Activated T-helper 17 cell treated with anti-CD3 and anti-CD28 coated beads, Interleukin-2, amount 50 U/mL, for 72 hours (primary cell): ENCODE measurements at regions not wholly inside any gene's neighbourhood (a gene's known extent, or its start where the extent isn't known, plus 50 kb on each side); places are given as distances from the start of the nearest gene placed in this dataset.
"Not testable (repeated sequence)": the region's sequence is repeated elsewhere in the genome, so short reads cannot be mapped to it uniquely, and the experiment has no call there.

Source experiments
- ATAC-seq: fragments of 150-1000 bp; cut with Tn5 transposase; replicated peaks from 2 replicates; pipeline ENCODE4 v1.10.0; 2021; ENCODE audit warnings: mild to moderate bottlenecking, moderate library complexity
- H3K27ac Mint-ChIP-seq: one replicate; pipeline ENCODE4 v1.8.0; 2022; ENCODE audit warnings: mixed read lengths
- H3K27me3 Mint-ChIP-seq: one replicate; pipeline ENCODE4 v1.8.0; 2022; ENCODE audit warnings: mixed read lengths
- H3K36me3 Mint-ChIP-seq: one replicate; pipeline ENCODE4 v1.8.0; 2022; ENCODE audit warnings: low read depth, mild to moderate bottlenecking, mixed read lengths
- H3K4me1 Mint-ChIP-seq: one replicate; pipeline ENCODE4 v1.8.0; 2022; ENCODE audit warnings: mixed read lengths
- H3K4me3 Mint-ChIP-seq: one replicate; pipeline ENCODE4 v1.8.0; 2022; ENCODE audit warnings: mild to moderate bottlenecking, mixed read lengths
- H3K9me3 Mint-ChIP-seq: one replicate; pipeline ENCODE4 v1.8.0; 2022; ENCODE audit warnings: mixed read lengths

DNA sequence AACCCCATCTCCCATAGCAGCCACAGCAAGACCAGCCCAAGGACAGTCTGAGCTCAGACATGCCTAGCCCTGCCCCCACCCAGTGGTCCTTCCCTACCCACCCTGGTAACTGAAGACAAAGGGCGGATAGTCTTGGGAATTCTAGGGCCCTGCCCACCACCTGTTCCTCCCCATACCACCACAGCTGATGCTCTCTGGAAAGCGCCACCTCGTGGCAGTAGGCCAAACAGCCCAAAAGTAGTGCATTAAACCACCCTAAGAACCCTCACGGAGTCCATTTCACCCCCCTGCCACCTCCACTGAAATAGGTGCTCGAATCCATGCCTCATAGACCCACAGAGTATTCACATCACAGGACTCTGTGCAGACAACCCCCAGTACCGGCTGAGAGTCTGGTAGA is 1021.4 kb downstream of the CDH8 start:
- H3K27me3 Mint-ChIP-seq = no peaks in the 10 kb centered on the region
- no peak overlapping the region for H3K4me3 Mint-ChIP-seq
- ATAC-seq = no peak
- no peaks in the 10 kb centered on the region for H3K36me3 Mint-ChIP-seq
- H3K9me3 Mint-ChIP-seq = peaks cover 27% of the 10 kb centered on the region
- no peaks in the 10 kb centered on the region for H3K4me1 Mint-ChIP-seq
- no peak overlapping the region for H3K27ac Mint-ChIP-seq

DNA sequence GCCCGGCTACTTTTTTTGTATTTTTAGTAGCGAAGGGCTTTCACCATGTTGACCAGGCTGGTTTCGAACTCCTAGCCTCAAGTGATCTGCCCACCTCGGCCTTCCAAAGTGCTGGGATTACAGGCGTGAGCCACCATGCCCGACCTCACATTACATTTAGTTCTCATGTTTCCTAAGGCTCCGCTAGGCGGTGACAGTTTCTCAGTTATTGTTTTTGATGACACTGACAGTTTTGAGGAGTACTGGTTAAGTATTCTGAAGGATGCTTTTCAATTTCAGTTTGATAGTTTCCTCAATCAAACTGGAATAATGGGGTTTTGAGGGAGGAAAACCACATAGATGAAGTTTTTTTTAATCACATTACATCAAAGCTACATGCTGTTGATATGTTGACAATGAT is 1028.5 kb downstream of the CDH8 start:
- no peaks in the 10 kb centered on the region for H3K27me3 Mint-ChIP-seq
- H3K36me3 Mint-ChIP-seq = no peaks in the 10 kb centered on the region
- no peak overlapping the region for H3K27ac Mint-ChIP-seq
- no peaks in the 10 kb centered on the region for H3K4me1 Mint-ChIP-seq
- H3K4me3 Mint-ChIP-seq = no peak overlapping the region
- no peak for ATAC-seq
- H3K9me3 Mint-ChIP-seq = peaks cover 15% of the 10 kb centered on the region

DNA sequence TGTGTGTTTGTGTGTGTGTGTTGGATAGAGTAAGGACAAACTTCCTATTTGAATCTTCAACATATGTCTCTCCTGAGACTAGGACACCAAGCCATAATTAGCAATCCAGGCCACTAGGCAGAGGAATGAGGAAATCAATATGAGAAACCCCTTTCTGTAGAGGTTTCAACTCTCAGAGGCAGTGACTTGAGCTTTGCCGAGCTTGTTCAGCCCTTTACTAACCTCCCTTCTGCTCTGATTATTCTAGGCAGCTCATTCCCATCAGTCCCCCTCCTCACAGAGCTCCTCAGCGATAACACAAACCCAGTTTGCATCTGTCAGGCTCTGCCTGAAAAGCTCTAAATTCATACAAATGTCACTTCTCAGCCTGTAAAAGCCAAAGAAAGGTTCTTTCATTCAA is 1030.3 kb downstream of the CDH8 start:
- Mint-ChIP-seq H3K27me3 (no peaks in the 10 kb centered on the region), H3K36me3 (no peaks in the 10 kb centered on the region), H3K27ac (no peak overlapping the region), H3K9me3 (peaks cover 14% of the 10 kb centered on the region), H3K4me3 (no peak overlapping the region), H3K4me1 (no peaks in the 10 kb centered on the region)
- no peak for ATAC-seq

DNA sequence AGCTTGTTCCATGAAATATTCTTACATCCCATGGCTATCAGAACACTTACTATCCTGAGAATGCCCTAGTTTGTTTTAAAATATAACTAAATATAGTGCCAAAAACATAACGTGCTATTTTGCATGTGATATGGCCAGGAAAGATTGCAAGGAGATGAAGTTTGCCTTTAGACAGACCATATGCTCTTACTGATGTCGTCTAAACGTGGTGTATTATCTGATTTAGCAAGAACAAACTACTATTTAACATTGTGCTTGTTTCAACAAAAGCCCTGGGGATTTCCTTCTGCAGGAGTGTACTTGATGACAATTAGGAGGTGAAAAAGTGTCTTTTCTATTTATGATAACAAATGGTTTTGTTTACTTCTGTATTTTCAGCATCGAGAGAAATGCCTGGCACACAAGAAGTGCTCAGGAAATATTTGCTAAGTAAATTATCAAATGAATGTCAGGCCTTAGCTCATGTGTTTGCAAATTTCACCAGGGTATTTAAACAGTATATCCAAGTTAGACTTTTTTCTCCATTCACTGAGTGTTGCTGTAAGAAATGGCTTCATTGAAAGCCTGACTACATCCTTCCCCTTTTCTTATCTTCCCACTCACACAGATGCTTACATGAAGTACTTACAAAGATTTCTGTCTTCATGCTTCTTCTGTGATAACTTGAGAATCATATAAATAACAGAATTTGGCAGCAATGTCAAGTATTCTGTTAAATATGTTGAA is 1033.6 kb downstream of the CDH8 start:
- no peaks in the 10 kb centered on the region for H3K4me1 Mint-ChIP-seq
- no peaks in the 10 kb centered on the region for H3K27me3 Mint-ChIP-seq
- no peak overlapping the region for H3K4me3 Mint-ChIP-seq
- no peak overlapping the region for H3K27ac Mint-ChIP-seq
- H3K9me3 Mint-ChIP-seq = peaks cover 10% of the 10 kb centered on the region
- ATAC-seq = no peak
- H3K36me3 Mint-ChIP-seq = no peaks in the 10 kb centered on the region

DNA sequence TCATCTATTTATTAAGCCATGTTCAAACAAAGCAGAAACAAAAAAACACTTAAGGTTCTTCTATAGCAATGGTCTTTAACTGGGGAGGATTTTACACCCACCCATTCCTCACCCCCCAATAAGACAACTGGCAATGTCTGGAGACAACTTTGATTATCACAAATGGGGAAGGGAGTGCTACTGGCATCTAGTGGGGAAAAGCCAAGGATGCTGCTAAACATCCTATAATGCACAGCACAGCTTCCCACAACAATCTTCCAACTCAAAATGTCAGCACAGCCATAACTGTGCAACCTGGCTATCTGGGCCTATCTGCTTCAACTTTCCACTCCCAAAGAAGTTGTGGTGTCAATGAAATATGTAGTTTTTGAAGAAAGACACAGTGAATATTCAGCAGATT is 1044.4 kb downstream of the CDH8 start:
- no peak for ATAC-seq
- H3K27me3 Mint-ChIP-seq = no peaks in the 10 kb centered on the region
- peaks cover 19% of the 10 kb centered on the region for H3K9me3 Mint-ChIP-seq
- H3K27ac Mint-ChIP-seq = no peak overlapping the region
- no peaks in the 10 kb centered on the region for H3K4me1 Mint-ChIP-seq
- no peaks in the 10 kb centered on the region for H3K36me3 Mint-ChIP-seq
- H3K4me3 Mint-ChIP-seq = no peak overlapping the region

DNA sequence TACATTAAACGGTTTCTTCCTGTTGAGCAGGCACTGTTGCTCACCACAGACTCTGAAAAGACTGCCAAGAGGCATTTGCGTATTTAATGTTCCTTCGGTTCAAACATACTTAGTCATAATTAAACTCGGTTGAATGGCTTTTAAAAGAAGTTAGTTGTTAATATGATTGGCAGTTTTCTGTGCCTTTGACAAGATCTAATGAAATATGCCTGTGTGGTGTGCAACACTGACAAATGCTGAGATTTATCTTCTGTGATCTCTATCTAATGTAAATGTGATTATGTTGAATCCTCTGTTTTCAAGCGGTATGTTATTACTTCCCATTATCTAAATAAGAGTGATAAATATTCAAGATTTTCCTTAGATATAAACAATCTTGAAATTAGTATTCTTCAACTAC is 1046.6 kb downstream of the CDH8 start:
- peaks cover 21% of the 10 kb centered on the region for H3K9me3 Mint-ChIP-seq

DNA sequence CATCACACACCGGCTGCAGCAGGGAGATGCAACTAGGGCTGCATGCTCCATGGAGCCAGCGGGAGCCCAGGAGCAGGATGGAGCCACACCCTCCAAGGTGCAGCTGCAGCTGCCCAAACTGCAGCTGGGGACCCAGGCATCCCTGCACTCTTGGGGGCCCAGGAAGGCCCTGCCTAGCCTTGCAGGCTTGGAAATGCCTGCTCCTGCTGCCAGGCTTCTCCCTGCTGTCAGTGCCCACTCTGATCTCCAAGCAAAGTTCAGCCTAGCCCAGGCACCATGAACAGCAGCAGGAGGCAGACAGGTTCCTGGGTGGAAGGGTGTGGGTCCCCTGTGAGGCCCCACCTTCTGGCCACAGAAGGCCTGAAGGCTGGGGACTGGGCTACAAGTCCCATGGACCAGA is 1057.1 kb downstream of the CDH8 start:
- no peak overlapping the region for H3K4me3 Mint-ChIP-seq
- H3K4me1 Mint-ChIP-seq = no peaks in the 10 kb centered on the region
- no peaks in the 10 kb centered on the region for H3K27me3 Mint-ChIP-seq
- H3K36me3 Mint-ChIP-seq = no peaks in the 10 kb centered on the region
- H3K9me3 Mint-ChIP-seq = peaks cover 31% of the 10 kb centered on the region
- no peak overlapping the region for H3K27ac Mint-ChIP-seq
- no peak for ATAC-seq

More for the DNA sequence above, 1046.6 kb downstream of the CDH8 start:
- H3K27ac Mint-ChIP-seq = no peak overlapping the region
- H3K4me1 Mint-ChIP-seq = no peaks in the 10 kb centered on the region
- no peaks in the 10 kb centered on the region for H3K36me3 Mint-ChIP-seq
- no peak overlapping the region for H3K4me3 Mint-ChIP-seq
- ATAC-seq = no peak
- no peaks in the 10 kb centered on the region for H3K27me3 Mint-ChIP-seq

DNA sequence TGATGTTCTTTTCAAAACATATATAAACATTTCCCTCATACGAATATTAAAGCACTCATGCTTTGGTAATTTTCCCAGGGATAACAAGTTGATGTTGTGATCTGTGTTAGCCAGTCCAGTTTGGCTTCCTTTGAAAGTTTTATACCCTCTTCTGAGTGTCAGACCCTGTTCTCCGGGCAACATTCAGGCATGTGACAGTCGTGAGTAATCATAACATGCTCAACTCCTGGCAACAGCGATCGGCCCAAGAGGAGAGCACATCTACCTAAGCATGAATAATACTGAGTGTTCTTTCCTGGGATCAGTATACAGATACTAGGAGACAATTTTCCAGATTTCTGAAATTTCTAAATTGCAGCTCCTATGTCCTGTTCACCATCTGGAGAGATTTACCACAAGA is 1086.4 kb downstream of the CDH8 start:
- Mint-ChIP-seq H3K27ac (no peak overlapping the region), H3K9me3 (peaks cover 20% of the 10 kb centered on the region), H3K36me3 (no peaks in the 10 kb centered on the region), H3K27me3 (no peaks in the 10 kb centered on the region), H3K4me1 (no peaks in the 10 kb centered on the region), H3K4me3 (no peak overlapping the region)
- ATAC-seq = no peak

DNA sequence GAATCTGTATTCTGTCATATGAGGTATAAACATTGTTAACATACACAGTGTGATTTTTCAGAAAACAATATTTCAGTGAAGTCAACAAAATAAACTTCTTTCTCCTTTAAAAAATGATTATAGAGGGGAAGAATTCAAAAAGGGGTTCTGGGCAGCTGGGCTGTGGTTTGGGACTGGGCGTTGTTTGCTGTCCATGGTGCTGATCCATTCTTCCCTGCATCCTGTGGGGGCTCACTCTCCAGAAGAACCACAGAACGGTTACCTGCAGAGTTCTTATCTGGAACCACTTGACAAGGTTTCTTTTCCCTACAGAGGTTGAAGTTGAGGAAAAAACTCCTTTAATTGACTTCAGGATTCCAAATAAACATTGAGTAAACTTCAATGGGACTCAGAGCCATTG is 1091.0 kb downstream of the CDH8 start:
- no peaks in the 10 kb centered on the region for H3K36me3 Mint-ChIP-seq
- H3K4me3 Mint-ChIP-seq = no peak overlapping the region
- H3K4me1 Mint-ChIP-seq = no peaks in the 10 kb centered on the region
- peaks cover 9% of the 10 kb centered on the region for H3K9me3 Mint-ChIP-seq
- no peak overlapping the region for H3K27ac Mint-ChIP-seq
- no peak for ATAC-seq
- H3K27me3 Mint-ChIP-seq = no peaks in the 10 kb centered on the region

DNA sequence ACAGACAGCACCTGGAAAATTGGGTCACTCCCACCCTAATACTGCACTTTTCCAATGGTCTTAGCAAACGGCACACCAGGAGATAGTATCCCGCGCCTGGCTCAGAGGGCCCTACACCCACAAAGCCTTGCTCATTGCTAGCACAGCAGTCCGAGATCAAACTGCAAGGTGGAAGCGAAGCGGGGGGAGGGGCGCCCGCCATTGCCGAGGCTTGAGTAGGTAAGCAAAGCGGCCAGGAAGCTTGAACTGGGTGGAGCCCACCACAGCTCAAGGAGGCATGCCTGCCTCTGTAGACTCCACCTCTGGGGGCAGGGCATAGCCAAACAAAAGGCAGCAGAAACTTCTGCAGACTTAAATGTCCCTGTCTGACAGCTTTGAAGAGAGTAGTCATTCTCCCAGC is 1100.0 kb downstream of the CDH8 start:
- H3K4me3 Mint-ChIP-seq = not testable (repeated sequence)

DNA sequence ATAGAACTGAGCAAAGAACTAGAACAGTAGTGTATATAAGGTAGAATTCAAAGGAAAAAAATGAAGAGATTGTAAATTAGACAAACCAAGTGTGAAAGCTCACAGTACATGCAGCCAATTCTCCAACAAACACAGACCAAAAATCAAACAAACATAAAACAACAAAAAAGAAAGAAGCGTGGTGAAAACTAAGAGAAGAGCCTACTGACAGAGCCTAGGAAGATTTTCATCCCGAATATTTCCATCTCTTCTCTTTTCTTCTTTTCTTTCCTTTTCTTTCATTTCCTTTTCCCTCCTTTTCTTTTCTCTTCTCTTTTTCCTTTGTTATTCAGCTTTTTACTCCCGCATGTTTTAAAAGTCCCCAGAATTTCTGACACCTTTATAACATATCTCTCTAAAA is 1103.6 kb downstream of the CDH8 start:
- Mint-ChIP-seq H3K27ac (no peak overlapping the region), H3K4me1 (no peaks in the 10 kb centered on the region), H3K36me3 (no peaks in the 10 kb centered on the region), H3K4me3 (no peak overlapping the region), H3K9me3 (peaks cover 18% of the 10 kb centered on the region), H3K27me3 (no peaks in the 10 kb centered on the region)
- ATAC-seq = no peak

More for the DNA sequence above, 1100.0 kb downstream of the CDH8 start:
- H3K36me3 Mint-ChIP-seq, H3K27me3 Mint-ChIP-seq, H3K27ac Mint-ChIP-seq, H3K4me1 Mint-ChIP-seq, ATAC-seq: not testable (repeated sequence)
- peaks cover 28% of the 10 kb centered on the region for H3K9me3 Mint-ChIP-seq

DNA sequence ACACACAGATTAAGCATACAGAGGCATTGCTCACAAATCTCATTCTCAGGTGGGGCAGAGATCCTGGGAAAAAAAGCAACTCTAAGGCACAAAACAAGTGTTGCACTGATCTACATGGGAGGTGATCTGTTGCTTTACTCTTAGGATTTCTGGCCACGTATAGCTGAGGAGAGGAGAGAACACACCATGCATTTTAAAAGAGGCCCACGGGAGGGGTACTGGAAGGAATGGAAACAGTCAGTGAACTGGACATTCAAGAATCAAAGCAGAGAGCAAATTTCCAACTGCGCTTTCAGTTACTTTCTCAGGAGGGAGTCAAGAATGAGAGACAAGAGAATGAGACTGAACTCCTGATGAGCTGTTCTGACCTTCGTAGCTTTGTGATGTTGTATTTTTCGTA is 1105.9 kb downstream of the CDH8 start:
- H3K9me3 Mint-ChIP-seq = peaks cover 20% of the 10 kb centered on the region
- no peak for ATAC-seq
- no peak overlapping the region for H3K27ac Mint-ChIP-seq
- H3K4me3 Mint-ChIP-seq = no peak overlapping the region
- H3K36me3 Mint-ChIP-seq = no peaks in the 10 kb centered on the region
- H3K4me1 Mint-ChIP-seq = no peaks in the 10 kb centered on the region
- no peaks in the 10 kb centered on the region for H3K27me3 Mint-ChIP-seq

DNA sequence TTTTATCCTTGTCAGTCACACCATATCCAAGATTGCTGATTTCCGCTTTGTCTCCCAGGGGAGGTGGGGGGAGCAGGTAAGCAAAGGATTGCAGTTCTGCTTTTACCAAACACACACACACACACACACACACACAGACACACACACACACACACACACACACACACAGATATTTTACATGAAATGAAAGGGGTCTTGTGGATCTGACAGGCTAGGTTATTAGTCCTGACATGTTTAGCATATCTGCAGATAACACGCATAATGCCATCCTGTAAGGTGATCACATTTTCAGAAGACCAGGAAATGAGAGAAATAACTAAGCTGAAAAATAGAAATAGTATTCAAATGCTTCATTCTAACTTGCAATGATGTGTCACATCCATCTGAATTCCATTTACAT is 1113.3 kb downstream of the CDH8 start:
- Mint-ChIP-seq H3K9me3 (peaks cover 24% of the 10 kb centered on the region), H3K36me3 (no peaks in the 10 kb centered on the region), H3K4me1 (no peaks in the 10 kb centered on the region), H3K4me3 (no peak overlapping the region), H3K27ac (no peak overlapping the region), H3K27me3 (no peaks in the 10 kb centered on the region)
- no peak for ATAC-seq

DNA sequence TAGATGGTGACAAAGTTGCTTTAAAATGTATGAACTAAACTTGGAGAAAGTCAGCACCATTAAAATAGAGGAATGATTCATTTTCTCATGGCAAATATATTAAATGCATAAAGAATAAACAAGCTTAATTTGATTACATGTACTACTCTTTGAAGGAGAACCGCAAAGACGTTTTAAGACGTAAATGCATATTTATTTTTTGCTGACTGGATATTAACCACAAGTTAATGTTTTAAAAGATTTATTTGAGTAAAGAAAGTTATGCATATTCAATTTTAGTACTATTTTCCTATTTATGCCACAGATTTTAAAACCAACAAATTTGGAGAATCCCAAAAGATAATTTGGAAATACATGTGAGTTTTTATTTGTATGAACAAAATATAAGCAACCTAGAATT is 1121.9 kb downstream of the CDH8 start:
- Mint-ChIP-seq H3K9me3 (peaks cover 22% of the 10 kb centered on the region), H3K27me3 (no peaks in the 10 kb centered on the region), H3K27ac (no peak overlapping the region), H3K4me3 (no peak overlapping the region), H3K36me3 (no peaks in the 10 kb centered on the region), H3K4me1 (no peaks in the 10 kb centered on the region)
- ATAC-seq = no peak

DNA sequence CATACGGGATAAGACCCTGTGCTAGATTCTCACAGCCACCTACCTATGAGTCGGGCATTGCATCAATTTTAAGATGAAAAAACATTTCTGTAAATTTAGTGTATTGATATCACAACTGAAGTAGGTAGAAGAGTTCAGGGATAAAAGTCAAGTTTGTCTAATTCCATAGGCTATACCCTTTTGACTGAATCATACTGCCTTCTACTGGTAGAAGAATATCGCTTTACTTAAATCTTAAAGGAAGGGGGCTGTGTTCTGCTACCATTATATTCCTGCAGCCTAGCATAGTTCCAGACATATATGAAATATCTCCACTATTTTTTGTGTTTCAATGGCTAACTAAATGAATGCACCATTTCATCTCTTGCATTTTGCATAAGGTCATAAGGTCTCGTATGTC is 1128.6 kb downstream of the CDH8 start:
- Mint-ChIP-seq H3K4me1 (no peaks in the 10 kb centered on the region), H3K4me3 (no peak overlapping the region), H3K9me3 (peaks cover 30% of the 10 kb centered on the region), H3K27ac (no peak overlapping the region), H3K36me3 (no peaks in the 10 kb centered on the region), H3K27me3 (no peaks in the 10 kb centered on the region)
- no peak for ATAC-seq

DNA sequence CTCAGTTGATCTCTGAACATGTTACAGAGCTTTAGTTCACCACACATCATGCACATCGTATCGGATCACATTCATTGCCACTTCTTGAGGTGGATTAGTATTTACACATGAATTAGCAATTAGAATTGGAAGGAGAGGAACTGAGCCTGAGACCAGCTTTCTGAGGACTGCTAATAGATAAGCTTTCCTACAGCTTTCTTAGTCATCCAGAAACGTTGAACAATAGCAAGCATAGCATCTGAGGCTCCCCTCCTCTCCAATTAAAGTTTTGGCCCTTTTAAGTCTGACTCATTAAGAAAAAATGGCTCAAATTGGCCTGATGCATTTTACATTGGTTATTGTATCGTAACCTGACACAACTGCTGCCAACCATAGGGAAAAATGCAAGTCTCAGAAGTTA is 1130.4 kb downstream of the CDH8 start:
- no peak overlapping the region for H3K27ac Mint-ChIP-seq
- H3K27me3 Mint-ChIP-seq = no peaks in the 10 kb centered on the region
- no peak for ATAC-seq
- H3K4me3 Mint-ChIP-seq = no peak overlapping the region
- no peaks in the 10 kb centered on the region for H3K4me1 Mint-ChIP-seq
- no peaks in the 10 kb centered on the region for H3K36me3 Mint-ChIP-seq
- peaks cover 24% of the 10 kb centered on the region for H3K9me3 Mint-ChIP-seq
